Stimulated activated CD4-positive, alpha-beta T cell treated with anti-CD3 and anti-CD28 coated beads, Interleukin-4, amount 100 ng/mL, for 1 hour (primary cell): ENCODE measurements at regions not wholly inside any gene's neighbourhood (a gene's known extent, or its start where the extent isn't known, plus 50 kb on each side); places are given as distances from the start of the nearest gene placed in this dataset.

ENCODE experiments used
- DNase-seq: peaks from one replicate; pipeline ENCODE4 v3.0.0-alpha.2; 2020

- DNase-seq = no peak
Observed at GRCh38 chr3:176789281-176789705, 408.0 kb downstream of the TBL1XR1 start.

DNA sequence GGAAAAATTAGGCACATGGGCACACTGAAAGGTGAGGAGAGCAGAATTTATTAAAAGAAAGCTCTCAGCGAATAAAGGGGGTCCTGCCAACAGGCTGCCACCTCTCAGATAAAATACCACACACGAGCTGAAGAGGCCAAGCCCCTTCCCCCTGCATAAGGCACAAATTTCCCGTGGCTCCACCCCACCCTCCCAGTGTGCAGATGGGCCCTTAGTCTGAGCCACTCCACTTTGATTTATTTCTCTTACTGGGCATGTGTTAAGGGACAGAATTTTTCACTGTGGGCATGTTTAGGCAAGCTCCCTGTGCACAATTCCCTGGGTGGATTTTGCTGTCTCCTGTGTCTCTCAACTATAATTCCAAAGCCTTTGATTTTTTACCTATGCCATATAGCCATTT lies 409.8 kb downstream of the TBL1XR1 start:
- no peak for DNase-seq

DNA sequence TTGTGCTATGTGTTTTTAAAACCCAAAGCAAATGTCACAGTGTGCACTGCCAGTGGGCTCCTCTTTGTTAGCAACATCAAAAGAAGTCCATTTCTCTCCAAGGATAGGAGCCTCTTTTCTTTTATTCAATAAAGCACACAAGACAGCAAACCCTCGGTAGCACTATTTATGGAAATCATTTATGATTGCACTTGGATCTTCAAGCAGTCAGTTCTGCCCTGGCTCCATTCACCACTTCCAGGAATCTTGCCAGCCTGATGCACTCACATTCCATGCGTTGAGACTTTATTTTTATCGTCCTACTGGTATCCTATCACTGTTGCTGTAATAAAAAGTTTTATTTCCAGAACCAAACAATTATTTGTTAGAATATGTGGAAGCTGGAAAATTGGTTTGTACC lies 412.1 kb downstream of the TBL1XR1 start:
- no peak for DNase-seq

DNA sequence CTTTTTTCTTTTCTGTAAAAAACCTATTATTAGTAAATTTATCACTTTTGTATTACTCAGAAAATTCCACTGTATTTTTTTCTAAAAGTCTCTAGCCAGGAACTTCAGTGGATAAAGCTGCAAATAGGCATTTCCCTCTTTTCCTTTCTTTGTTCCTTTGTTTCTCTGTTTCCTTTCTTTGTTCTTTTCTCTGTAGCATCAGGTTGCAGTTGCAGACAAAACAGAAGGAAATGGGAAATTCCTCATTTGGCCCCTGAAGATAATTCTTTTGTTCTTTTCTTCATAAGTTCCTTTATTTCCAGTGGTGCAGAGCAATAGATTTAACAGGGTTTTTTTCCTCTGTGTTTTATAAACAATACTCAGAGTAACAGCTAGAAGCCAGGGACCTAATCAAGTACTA lies 416.5 kb downstream of the TBL1XR1 start:
- DNase-seq = no peak

DNA sequence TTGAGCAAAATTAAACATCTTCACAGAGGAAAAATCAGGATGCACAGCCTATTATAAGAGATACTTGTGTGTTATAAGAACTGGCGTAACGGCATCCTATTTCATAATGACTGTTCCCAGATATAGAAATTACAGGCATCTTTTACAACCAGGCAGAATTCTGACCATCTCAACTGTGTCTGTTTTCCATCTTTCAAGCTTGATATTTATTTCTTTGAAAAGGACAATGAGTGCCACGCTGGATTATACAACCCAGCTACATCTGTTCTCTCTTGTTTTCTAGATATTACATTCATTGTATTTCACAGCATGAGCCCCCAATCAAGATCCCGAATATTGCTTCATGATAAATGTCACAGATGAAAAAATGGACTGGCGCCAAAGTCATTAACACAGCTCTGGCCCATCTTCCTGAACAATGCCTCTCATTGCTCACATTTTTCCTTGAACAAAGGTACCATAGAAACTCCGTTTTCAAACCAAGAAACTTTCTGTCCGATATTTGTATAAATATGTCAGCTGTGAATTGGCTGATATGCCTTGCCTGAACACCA lies 420.6 kb downstream of the TBL1XR1 start:
- DNase-seq = no peak

- DNase-seq = no peak
Observed at GRCh38 chr3:176769547-176770190, 427.6 kb downstream of the TBL1XR1 start.

DNA sequence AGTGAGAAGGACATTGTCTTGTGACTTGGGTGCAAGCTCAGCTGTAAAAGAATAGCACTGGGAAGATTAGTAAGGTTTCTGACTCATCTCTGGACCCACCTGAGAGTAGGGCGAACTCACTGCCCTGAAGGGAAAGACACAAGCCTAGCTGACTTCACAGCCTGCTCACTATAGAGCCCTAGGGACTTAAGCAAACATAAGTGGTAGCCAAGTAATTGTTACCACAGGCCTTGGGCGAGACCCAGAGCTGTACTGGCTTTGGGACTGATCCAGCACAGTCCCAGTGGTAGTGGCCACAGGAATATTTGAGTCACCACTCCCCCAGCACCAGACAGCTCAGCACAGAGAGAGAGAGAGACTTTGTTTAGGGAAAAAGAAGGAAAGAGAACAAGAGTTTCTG lies 429.9 kb downstream of the TBL1XR1 start:
- no peak for DNase-seq

DNA sequence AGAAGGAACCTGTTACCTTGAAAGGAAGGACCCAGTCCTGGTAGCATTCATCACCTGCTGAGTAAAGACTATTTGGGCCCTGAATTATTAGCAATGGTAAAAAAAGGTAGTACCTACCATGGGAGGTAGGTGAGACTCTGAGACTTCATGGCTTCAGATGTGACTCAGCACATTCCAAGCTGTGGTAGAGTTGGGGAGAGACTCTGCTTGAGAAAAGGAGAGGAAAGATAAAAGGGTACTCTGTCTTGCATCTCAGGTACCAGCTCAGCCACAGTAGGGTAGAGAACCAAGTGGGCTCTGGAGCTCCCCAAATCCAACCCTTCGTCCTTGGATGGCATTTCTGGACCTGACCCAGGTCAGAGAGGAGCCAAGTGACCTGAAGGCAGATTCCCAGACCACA lies 430.4 kb downstream of the TBL1XR1 start:
- DNase-seq = no peak

GRCh38 chr3:176765382-176765900 lies 431.8 kb downstream of the TBL1XR1 start:
- DNase-seq = no peak

- no peak for DNase-seq
Observed at GRCh38 chr3:176759815-176760506, 437.3 kb downstream of the TBL1XR1 start.

DNA sequence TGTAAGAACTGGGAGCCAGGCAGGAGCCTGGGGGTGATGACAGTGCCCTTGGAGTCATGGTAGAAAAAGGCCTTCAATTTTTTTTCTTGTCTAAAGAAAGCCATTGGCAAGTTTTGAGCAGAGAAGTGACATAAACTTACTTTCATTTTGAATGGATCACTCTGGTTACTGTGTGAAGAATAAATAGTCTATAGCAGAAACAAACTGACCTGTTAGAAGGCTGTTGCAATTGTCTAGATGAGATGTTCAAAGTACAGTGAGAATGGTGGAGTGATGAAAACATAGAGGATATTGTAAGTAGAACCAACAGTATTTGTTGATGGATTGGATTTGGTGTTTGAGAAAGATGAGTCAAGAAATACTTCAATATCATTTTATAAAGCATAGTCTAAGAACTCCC lies 439.9 kb downstream of the TBL1XR1 start:
- DNase-seq = no peak

- no peak for DNase-seq
Observed at GRCh38 chr3:176755977-176756376, 441.3 kb downstream of the TBL1XR1 start.

- no peak for DNase-seq
Observed at GRCh38 chr3:176755552-176755951, 441.7 kb downstream of the TBL1XR1 start.

DNA sequence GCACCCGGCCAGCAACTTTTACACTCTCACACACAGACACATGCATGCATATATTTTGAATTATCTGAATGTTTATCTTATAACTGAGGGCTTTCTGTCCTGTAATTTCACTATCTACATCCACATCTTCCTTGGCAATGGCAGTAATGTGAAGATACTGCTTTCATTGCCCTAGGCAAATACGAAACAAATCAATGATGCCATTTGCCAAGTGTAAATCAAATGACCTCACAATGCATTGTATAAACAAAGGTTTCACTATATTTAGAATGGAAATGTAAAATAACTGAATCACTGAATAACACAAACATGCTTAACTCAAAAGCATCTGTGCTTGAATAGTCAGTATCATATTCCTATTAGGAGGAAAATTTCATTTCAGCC lies 455.6 kb downstream of the TBL1XR1 start:
- DNase-seq = no peak

DNA sequence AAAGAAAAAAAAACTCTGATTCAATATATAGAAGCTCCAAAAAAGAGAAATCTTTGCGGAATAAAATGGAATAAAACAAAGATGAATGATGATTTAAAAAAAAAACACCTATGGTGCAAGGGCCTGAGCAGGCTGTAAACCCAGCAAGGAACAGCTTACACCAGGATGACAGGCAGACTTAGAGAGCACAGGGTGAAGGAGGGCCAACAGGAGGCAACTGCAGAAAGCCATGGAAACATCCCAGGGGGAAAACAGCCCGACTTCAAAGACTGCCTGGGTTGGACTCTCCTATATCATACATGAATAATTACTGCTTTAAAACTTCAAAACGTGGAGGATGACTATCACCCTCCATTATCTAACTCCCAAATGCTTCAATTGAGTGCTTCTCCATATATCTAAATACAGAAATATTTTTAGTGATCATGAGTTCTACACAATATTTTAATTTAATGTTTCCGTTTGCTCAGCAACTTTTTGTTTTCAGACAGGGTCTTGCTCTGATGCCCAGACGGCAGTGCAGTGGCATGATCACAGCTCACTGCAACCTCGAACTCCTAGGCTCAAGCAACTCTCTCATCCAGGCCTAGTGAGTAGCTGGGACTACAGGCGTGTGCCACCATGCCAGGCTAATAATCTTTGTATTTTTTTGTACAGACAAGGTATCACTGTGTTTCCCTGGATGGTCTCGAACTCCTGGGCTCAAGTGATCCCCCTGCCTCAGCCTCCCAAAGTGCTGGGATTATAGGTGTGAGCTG lies 456.2 kb downstream of the TBL1XR1 start:
- no peak for DNase-seq

- DNase-seq = no peak
Observed at GRCh38 chr3:176739159-176739558, 458.1 kb downstream of the TBL1XR1 start.

- DNase-seq = no peak
Observed at GRCh38 chr3:176737480-176738110, 459.7 kb downstream of the TBL1XR1 start.

DNA sequence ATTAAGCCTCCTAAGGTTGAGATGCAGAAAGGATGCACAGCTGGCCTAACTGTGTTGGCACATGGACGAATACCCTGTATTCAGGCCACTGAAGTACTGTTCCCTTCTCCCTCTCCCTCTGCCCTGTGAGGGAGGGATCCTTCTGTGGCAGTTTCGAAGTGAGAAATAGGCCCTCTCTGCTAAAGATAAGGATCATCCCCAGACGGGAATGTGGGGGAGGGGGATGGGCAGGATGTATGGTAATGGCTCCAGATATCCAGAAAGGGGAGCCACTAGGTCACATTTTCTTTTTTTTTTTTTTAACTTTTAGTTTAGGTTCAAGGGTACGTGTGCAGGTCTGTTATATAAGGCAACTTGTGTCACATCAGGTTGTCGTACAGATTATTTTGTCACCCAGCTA lies 463.1 kb downstream of the TBL1XR1 start:
- DNase-seq = no peak

DNA sequence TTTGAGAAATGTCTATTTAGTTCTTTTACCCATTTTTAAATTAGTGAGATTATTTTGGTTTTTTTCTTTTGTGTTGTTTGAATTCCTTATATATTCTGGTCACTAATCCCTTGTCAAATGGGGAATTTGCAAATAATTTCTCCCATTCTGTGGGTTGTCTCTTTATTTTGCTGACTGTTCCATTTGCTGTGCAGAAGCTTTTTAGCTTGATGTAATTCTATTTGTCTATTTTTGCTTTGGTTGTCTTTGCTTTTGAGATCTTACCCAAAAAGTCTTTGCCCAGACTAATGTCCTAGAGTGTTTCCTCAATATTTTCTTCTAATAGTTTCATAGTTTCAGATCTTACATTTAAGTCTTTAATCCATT lies 472.9 kb downstream of the TBL1XR1 start:
- no peak for DNase-seq

GRCh38 chr3:176723758-176724393 lies 473.4 kb downstream of the TBL1XR1 start:
- DNase-seq = no peak

DNA sequence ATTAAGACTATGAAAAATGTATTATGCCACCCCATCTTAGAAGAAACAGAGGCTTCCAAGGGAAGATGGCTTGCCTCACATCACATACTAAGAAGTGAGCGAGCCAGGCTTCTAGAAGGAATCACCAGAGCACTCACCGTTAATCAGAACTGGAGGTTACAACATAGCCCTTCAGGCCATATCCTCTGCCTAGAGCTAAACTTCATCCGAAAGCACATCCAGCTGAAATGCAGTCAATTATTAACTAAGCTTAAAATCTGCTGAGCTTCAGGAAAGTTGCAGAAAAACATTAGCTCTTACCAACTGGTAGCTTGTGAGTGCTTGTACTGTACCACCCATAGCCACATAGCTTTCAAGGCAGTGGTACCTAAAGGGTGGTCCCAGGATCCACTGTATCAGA lies 483.2 kb downstream of the TBL1XR1 start:
- no peak for DNase-seq

GRCh38 chr3:176712191-176712590 lies 485.1 kb downstream of the TBL1XR1 start:
- DNase-seq = no peak

GRCh38 chr3:176699288-176699687 lies 498.0 kb downstream of the TBL1XR1 start:
- no peak for DNase-seq
